ENCODE measurements at regions not wholly inside any gene's neighbourhood (a gene's known extent, or its start where the extent isn't known, plus 50 kb on each side); places are given as distances from the start of the nearest gene placed in this dataset.
A peak's percentile ranks its signal among the peaks of the same experiment; 100 is the strongest.
"Not testable (repeated sequence)": the region's sequence is repeated elsewhere in the genome, so short reads cannot be mapped to it uniquely, and the experiment has no call there.

- no peak for ATAC-seq
- TF ChIP-seq POLR2AphosphoS5 (IDR thresholded peaks at IDR 0.05) (no peak), POLR2A (IDR thresholded peaks at IDR 0.05) (no peak), CTCF (IDR thresholded peaks at IDR 0.05) (no peak), EP300 (IDR thresholded peaks at IDR 0.05) (no peak)
Measured at GRCh38 chr3:148551767-148552260, 145.9 kb upstream of the AGTR1 start.

GRCh38 chr3:148554367-148554766 is 143.3 kb upstream of the AGTR1 start:
- Histone ChIP-seq H3K27ac (no peak overlapping the region), H3K36me3 (no peaks in the 10 kb centered on the region), H3K4me3 (no peak overlapping the region), H3K27me3 (no peaks in the 10 kb centered on the region), H3K9me3 (no peaks in the 10 kb centered on the region), H3K4me1 (peaks cover 0 to 14% (median 0%) of the 10 kb centered on the region in 3 donors)
- TF ChIP-seq POLR2A (IDR thresholded peaks at IDR 0.05) (no peak), CTCF (IDR thresholded peaks at IDR 0.05) (no peak), POLR2AphosphoS5 (IDR thresholded peaks at IDR 0.05) (no peak), EP300 (IDR thresholded peaks at IDR 0.05) (no peak)
- WGBS, 2 donors (ENCODE audit: low coverage in 1 of 2) = 37 to 84% methylated on average over 3 to 4 of the region's 4 CpGs
- no peak for ATAC-seq

More at GRCh38 chr3:148551767-148552260, 145.9 kb upstream of the AGTR1 start:
- H3K4me1 ChIP-seq = peaks cover 0 to 14% (median 0%) of the 10 kb centered on the region in 3 donors
- no peak overlapping the region for H3K27ac ChIP-seq
- no peak overlapping the region for H3K4me3 ChIP-seq
- no peaks in the 10 kb centered on the region for H3K9me3 ChIP-seq
- no peaks in the 10 kb centered on the region for H3K27me3 ChIP-seq
- 100% methylated on average over 3 of the region's 3 CpGs for WGBS, 2 donors (ENCODE audit: low coverage in 1 of 2)
- no peaks in the 10 kb centered on the region for H3K36me3 ChIP-seq

GRCh38 chr3:148556664-148557063 is 141.0 kb upstream of the AGTR1 start:
- Histone ChIP-seq H3K36me3 (no peaks in the 10 kb centered on the region), H3K4me1 (peaks cover 0 to 14% (median 0%) of the 10 kb centered on the region in 3 donors), H3K4me3 (no peak overlapping the region), H3K27me3 (no peaks in the 10 kb centered on the region), H3K9me3 (peaks cover 0 to 17% (median 0%) of the 10 kb centered on the region in 3 donors), H3K27ac (no peak overlapping the region)
- 81 to 92% methylated on average over 1 of the region's 1 CpG for WGBS, 2 donors (ENCODE audit: low coverage in 1 of 2)
- TF ChIP-seq POLR2A (IDR thresholded peaks at IDR 0.05) (no peak), EP300 (IDR thresholded peaks at IDR 0.05) (no peak), CTCF (IDR thresholded peaks at IDR 0.05) (no peak), POLR2AphosphoS5 (IDR thresholded peaks at IDR 0.05) (no peak)
- ATAC-seq = no peak

- H3K4me1 ChIP-seq = peaks cover 0 to 14% (median 2%) of the 10 kb centered on the region in 3 donors
- not testable (repeated sequence) for H3K27ac ChIP-seq, H3K9me3 ChIP-seq, H3K4me3 ChIP-seq, ATAC-seq, H3K27me3 ChIP-seq, H3K36me3 ChIP-seq
- 59 to 67% methylated on average over 2 to 3 of the region's 3 CpGs for WGBS, 2 donors (ENCODE audit: low coverage in 1 of 2)
Measured at GRCh38 chr3:148577579-148577978, 120.1 kb upstream of the AGTR1 start.

- Histone ChIP-seq H3K36me3 (no peaks in the 10 kb centered on the region), H3K27ac (peak overlapping the region in 3 of 4 donors; percentile 12 to 62 (median 53)), H3K4me1 (peaks cover 0 to 26% (median 6%) of the 10 kb centered on the region in 3 donors), H3K9me3 (no peaks in the 10 kb centered on the region), H3K27me3 (no peaks in the 10 kb centered on the region), H3K4me3 (no peak overlapping the region)
- ATAC-seq = peak; percentile 80
- WGBS, 2 donors (ENCODE audit: low coverage in 1 of 2) = 8 to 15% methylated on average over 1 of the region's 1 CpG
- TF ChIP-seq POLR2A (IDR thresholded peaks at IDR 0.05) (no peak), POLR2AphosphoS5 (IDR thresholded peaks at IDR 0.05) (peak; percentile 46)
Measured at GRCh38 chr3:148582126-148582525, 115.6 kb upstream of the AGTR1 start.

- Histone ChIP-seq H3K4me1 (peaks cover 0 to 26% (median 6%) of the 10 kb centered on the region in 3 donors), H3K27me3 (no peaks in the 10 kb centered on the region), H3K36me3 (no peaks in the 10 kb centered on the region), H3K4me3 (no peak overlapping the region), H3K9me3 (no peaks in the 10 kb centered on the region), H3K27ac (peak overlapping the region in 1 of 4 donors; percentile 62)
- WGBS, 2 donors (ENCODE audit: low coverage in 1 of 2) = 86 to 100% methylated on average over 1 of the region's 1 CpG
- no peak for TF ChIP-seq EP300 (IDR thresholded peaks at IDR 0.05)
- no peak for TF ChIP-seq CTCF (IDR thresholded peaks at IDR 0.05)
- TF ChIP-seq POLR2A (IDR thresholded peaks at IDR 0.05) = no peak
- no peak for TF ChIP-seq POLR2AphosphoS5 (IDR thresholded peaks at IDR 0.05)
- ATAC-seq = no peak
Measured at GRCh38 chr3:148583793-148584192, 113.9 kb upstream of the AGTR1 start.

All from gastroesophageal sphincter (tissue), 4 donors.